HG02973 (cell line): ENCODE measurements at regions not wholly inside any gene's neighbourhood (a gene's known extent, or its start where the extent isn't known, plus 50 kb on each side); places are given as distances from the start of the nearest gene placed in this dataset.
"Not testable (repeated sequence)": the region's sequence is repeated elsewhere in the genome, so short reads cannot be mapped to it uniquely, and the experiment has no call there.

ENCODE experiments used
- ATAC-seq: cut with Tn5 transposase; IDR thresholded peaks from one replicate; pipeline ENCODE4 v1.9.1; 2021; ENCODE audit warnings: moderate library complexity; ENCODE audit not compliant: unreplicated experiment

GRCh38 chr5:68691874-68692273, 401.9 kb upstream of the SLC30A5 start:
- not testable (repeated sequence) for ATAC-seq

- ATAC-seq, result no peak
Observed at GRCh38 chr5:68698025-68698940, 395.5 kb upstream of the SLC30A5 start.

GRCh38 chr5:68699966-68700365, 393.8 kb upstream of the SLC30A5 start:
- no peak for ATAC-seq

- no peak for ATAC-seq
Observed at GRCh38 chr5:68707575-68707974, 386.2 kb upstream of the SLC30A5 start.

- ATAC-seq, result no peak
Observed at GRCh38 chr5:68708156-68708841, 385.5 kb upstream of the SLC30A5 start.

- no peak for ATAC-seq
Observed at GRCh38 chr5:68708842-68709170, 385.0 kb upstream of the SLC30A5 start.

- no peak for ATAC-seq
Observed at GRCh38 chr5:68709239-68709638, 384.6 kb upstream of the SLC30A5 start.

- ATAC-seq, result peak; percentile 49
Observed at GRCh38 chr5:68710514-68710913, 383.3 kb upstream of the SLC30A5 start.

- peak; percentile 96 for ATAC-seq
Observed at GRCh38 chr5:68711293-68712200, 382.3 kb upstream of the SLC30A5 start.

GRCh38 chr5:68714810-68715209, 379.0 kb upstream of the SLC30A5 start:
- ATAC-seq, result no peak

- ATAC-seq, result no peak
Observed at GRCh38 chr5:68720884-68721610, 372.8 kb upstream of the SLC30A5 start.

- ATAC-seq, result no peak
Observed at GRCh38 chr5:68722357-68722756, 371.5 kb upstream of the SLC30A5 start.

GRCh38 chr5:68725905-68726683, 367.7 kb upstream of the SLC30A5 start:
- ATAC-seq, result no peak

GRCh38 chr5:68727931-68728330, 365.9 kb upstream of the SLC30A5 start:
- no peak for ATAC-seq

- ATAC-seq, result no peak
Observed at GRCh38 chr5:68729678-68730077, 364.1 kb upstream of the SLC30A5 start.

GRCh38 chr5:68730220-68730978, 363.4 kb upstream of the SLC30A5 start:
- no peak for ATAC-seq

- ATAC-seq, result no peak
Observed at GRCh38 chr5:68730979-68731654, 362.7 kb upstream of the SLC30A5 start.

- ATAC-seq, result no peak
Observed at GRCh38 chr5:68732251-68732650, 361.6 kb upstream of the SLC30A5 start.

GRCh38 chr5:68734781-68735180, 359.0 kb upstream of the SLC30A5 start:
- no peak for ATAC-seq
